Iris pigment epithelial cell (primary cell): ENCODE measurements at regions not wholly inside any gene's neighbourhood (a gene's known extent, or its start where the extent isn't known, plus 50 kb on each side); places are given as distances from the start of the nearest gene placed in this dataset.

Experiments used
- DNase-seq: peaks from one replicate; pipeline ENCODE4 v3.0.0-alpha.2; 2011; ENCODE audit warnings: low read depth

DNA sequence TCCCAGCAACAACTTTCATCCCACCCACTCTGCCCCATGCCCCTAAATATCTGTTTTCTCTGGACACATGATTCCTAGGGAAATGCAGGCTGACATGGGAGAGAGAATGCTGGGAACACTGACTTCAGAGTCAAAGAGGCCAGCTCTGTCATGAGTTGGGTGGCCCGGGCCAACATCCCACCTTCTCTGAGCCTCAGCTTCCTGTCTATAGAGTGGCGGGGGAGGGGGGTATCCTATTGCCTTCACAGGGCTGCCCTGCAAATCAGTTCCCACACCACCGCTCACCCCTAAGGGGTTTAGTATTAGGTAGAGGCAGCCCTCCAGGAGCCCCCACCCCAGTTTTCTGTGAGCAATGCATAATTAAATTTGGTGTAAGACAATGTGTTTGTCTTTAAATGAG lies 175.0 kb upstream of the NCAM1 start:
- no peak for DNase-seq

DNA sequence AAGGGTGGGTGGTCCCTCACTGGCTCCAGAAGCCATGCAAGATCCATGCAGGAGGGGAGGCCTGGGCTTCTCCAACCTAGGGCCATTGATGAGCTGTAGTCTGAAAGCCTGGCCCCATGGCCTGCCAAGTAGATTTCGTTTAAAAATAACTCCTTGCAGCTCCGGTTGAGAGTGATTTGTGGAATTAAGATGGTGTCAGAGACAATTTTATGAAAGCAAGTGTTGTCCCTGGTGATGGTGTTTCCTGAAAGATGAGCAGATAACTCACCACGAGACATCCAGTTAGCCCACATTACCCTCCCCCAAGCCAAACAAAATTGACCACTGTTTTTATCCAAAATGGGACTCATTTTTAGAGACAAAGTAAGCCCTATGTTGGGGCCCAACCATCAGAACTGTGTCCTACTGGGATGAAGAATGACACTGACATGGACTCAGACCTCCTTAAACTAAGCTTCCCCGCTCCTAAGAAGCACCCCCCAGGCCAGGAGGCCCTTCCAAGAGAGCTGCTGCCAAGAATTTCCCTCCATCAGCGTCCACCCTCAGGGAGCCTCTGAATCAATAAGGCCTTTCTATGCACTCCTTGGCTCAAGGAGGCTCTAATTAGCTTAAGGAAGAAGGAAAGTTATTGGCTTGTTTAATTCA lies 174.2 kb upstream of the NCAM1 start:
- no peak for DNase-seq

DNA sequence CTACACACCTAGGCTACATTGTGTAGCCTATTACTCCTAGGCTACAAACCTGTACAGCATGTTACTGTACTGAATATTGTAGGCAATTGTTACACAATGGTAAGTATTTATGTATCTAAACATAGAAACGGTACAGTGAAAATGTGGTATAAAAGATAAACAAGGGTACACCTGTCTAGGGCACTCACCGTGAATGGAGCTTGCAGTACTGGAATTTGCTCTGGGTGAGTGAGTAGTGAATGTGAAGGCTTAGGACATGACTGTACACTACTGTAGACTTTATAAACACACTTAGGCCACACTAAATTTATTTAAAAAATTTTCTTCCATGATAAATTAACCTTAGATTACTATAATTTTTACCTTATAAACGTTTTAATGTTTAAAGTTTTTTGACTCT lies 171.7 kb upstream of the NCAM1 start:
- DNase-seq, result no peak

DNA sequence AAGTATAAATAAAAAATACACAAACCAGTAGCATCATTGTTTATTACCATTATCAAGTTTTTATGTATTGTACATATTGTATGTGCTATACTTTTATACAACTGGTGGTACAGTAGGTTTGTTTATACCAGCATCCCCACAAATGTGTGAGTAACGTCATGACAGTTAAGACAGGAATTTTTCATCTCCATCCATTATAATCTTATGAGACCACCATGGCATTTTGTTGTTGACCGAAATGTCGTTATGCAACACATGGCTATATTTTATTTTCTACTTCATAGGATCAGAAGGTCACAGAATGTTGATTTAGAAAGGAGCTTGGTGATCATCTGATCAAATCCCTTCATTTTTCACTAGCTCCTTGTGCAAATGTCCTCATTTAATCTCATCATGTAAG lies 170.9 kb upstream of the NCAM1 start:
- no peak for DNase-seq

DNA sequence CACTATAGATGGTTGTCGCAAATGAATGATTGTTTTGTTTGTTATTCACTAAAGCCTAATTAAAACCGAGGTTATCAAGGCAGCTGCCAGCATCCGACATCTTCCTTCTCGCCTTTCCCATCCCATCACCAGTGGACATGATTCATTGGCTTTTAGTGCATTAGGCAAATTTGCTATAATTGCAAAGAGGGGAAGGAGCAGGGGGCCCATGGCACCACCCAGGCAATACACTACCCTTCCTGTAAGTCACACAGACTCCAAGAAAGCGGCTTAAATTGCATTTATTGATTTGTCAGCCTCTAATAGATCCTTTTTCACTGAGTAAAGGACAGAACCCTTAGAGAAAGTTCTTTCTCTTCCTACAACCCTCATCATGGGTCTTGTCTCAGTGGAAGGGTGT lies 169.2 kb upstream of the NCAM1 start:
- DNase-seq, result no peak

DNA sequence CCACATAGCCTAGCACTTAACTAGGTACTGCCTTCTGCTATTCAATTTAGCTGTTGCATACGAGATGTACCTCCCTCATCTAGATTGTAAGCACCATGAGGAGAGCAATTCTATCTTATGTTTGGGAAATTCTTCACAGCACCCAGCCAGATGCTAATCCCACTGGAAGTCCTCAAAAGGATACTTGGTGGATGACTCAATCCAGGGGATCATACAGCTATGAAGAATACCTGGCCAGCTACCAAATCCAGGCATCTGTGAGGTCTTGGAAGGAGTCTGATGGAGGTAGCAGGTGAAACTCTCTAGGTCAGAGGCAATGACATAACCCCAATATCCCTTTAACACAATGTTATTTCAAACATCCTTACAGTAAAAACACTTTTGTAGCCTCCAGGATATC lies 167.8 kb upstream of the NCAM1 start:
- no peak for DNase-seq

DNA sequence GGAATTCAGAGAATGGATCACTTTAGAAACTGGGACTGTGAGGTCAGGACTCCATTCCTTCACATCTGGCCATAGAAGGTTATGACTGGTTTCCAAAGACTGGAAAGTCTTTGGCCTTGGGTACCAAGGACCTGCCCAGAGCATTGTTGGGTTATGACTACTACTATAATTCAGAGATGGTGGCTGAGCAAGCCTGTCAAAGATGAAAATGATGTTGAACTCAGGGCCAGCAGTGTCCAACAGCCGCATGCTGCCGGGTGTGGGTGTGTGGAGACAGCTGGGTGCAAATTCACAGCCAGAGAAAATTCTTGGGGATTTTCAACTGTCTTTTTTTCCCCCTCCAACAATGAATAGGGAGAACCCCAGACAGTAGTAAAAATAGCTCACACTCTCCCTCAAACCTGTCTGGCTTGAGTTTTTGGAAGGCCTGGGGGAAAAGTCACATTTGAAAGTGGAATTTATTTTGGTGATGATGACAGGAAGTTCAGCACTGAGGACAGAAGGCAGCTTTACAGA lies 166.8 kb upstream of the NCAM1 start:
- no peak for DNase-seq

DNA sequence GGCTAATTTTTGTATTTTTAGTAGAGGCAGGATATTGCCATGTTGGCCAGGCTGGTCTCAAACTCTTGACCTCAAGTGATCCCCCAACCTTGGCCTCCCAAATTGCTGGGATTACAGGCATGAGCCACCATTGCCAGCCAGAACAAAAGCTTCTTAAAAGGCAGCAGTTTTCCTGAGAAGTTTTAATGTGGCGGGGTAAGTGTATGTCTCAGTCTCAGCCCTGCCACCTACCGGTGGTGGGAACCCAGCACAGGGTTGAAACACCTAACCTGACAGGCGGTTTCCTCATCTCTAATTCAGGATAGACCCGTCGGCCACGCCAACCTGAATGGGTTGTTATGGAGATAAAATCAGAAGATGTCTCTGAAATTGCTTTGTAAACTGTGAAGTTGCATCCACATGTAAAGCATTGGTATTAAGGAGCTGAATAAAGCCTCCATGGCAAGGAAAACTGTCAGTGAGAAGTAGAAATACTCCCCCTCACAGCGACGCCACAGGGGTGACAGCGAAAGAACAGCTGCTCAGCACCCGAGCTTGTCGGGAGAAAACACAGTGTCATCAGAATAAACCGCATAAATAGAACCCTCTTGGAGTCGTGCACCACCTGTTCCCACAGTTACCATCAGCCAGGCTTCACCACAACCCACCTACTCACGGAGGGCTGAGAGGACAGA lies 165.9 kb upstream of the NCAM1 start:
- DNase-seq, result peak; percentile 56

DNA sequence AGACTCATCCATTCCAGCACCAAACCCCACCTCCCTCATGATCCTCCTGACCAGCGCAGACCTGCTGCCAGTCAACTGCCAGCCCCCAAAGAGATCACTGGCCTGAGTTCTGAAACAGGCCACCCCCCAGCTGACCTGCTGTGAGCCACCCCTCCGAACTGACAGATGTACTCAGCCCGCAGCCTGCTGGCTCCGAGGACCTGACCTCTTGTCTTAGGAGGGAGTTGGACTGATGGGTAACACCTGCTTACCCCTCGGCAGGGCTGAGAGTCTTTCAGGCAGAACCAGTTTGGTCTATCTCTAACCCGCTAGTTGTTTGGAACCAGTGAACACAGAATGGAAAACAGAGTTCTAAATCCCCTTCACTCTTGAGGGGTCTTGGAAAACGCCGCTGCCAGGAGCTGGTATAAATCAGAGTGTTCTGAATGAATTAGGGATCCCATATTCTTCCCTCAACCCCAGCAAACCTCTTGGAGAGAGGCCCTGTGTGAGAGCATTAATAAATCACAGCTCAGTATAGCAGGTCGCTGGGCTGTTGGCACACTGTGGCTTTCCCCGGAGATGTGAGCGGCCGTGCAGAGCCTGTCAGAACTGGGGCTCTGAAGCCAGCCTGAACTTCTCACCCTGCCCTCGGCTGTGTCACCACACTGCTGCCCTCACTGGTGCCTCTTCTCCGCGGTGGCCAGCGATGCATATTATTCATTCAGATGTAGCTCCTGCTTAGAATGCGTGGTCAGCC lies 165.1 kb upstream of the NCAM1 start:
- no peak for DNase-seq

DNA sequence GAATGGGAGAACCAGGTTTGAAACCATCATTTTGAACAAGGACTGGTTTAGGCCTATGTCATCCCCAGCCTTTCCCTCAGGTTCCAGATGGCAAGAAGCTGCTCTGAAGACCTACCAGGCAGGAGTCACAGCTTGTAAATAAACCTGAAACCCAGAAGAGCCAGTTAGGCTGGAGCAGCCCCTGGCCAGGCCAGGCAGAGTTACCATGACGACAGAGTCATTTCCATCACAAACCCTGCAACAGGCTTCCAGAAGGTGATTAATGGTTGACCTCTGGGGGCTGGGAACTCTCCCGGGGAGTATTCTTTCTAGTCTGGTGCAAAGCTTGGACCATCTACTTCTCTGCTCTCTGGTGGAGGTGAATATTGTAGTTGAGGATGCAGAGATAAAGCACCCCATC lies 164.1 kb upstream of the NCAM1 start:
- no peak for DNase-seq

DNA sequence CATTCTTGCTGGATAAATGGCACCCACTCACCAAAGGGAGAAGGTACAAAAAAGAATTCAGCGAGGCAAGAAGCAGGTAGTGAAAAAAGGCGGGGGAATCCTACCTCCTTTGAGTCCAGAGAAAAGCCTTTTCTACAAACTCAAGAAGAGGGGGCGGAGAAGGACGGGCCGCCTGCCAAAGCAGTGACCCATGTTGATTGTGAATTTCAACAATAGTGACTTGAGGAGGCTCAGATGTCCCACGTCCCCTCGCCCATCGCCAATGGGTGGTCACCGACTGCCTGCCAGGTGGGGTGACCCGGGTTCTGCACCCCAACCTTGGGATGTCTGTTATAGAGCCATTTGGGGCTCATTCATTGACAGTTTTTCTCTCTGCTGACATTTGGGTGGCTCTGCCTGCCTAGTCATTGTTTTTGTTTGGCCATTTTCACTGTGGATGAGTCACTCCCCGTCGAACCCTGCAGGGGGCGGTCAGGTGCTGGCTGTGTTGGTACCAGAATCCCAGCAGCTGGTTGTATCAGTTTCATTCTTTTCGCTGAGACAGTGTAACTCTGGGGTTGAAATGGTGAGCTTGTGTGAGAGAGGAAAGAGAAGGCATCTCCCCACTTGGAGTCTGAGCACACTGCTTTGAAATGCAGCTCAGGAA lies 163.4 kb upstream of the NCAM1 start:
- DNase-seq, result peak; percentile 59

DNA sequence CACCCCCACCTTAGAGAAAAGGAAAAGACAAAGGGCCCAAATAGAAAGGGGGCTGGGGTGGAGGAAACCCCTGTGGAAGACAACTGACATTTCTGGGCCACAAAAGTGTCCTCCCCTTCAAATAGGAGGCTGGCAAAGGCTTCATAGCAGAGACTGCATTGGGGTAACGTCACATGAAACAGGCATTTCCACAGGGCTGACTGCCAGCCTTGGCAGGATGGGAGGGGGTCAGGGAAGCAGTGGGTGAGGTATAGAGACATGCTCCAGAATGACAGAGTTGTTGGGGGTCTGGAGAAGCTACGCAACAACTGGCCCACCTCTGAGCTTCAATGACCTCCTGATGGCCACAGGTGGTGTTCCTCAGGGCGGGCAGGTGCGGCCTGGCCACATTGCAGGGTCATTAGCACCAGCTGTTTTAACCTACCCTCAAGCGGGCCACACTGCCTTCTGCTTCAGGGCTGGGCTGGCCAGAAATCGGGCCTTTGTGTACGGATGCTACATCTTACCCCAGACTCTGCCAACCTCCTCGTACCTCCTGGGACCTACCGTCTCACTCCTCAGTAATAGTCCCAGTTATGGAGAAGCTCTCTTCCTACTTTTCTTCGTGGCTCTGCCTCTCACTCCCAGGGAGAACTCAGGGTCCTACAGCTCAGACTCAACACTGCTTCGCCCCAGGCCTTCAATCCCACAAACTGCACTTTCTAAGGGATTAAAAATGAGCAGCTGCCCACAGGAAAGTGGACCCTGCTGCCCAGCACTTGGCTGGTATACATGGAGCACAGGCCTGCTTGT lies 160.0 kb upstream of the NCAM1 start:
- no peak for DNase-seq

DNA sequence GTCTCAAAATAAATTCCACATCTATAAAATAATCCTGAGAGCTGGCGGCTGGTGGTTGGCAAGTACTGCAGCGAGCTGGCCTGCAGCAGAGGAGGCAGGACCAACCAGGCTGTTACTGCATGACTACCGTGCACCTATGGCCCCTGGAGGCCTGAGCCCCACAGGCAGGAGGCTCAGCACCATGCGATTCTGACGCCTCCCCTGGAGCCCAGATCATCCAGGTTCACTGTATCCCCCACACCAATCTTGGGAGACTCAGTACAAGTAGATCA lies 159.5 kb upstream of the NCAM1 start:
- DNase-seq, result no peak

DNA sequence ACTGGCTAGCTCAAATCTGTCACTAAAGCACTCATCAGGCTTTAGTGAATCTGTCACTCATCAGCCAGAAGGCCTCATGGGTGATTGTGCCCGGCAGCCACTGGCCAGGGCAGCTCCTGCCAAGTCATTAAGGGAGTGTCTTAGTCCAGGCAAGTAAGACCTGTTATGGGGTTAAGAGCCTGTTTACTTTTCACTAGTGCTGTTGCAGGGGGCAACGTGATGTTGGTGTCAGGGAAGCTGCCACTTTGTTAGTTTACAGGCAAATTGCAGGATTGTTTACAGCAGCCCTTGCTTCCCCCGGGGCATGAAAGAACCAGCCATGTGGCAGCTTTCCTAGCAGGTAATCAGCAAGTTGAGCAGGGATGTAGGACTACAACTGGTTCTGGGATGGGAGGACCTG lies 155.6 kb upstream of the NCAM1 start:
- no peak for DNase-seq

DNA sequence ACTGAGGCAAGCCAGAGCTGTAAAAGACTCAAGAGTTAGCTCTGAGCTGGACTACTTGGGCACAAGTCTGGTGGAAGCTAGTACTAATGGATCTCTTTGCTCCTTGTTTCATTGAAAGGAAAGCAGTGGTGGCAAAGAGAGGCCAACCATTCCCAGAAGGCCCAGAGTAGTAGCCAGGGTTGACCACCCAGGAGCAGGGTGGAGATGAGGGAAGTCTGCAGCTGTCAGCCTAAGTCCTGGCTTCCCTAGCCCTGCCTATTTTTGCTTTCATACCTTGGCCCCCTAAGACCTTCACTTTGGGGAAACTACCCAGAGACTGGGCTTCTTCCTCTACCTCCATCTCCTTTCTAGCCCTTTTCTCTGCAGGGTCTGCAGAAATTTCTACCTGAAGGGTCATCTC lies 155.0 kb upstream of the NCAM1 start:
- DNase-seq, result no peak

DNA sequence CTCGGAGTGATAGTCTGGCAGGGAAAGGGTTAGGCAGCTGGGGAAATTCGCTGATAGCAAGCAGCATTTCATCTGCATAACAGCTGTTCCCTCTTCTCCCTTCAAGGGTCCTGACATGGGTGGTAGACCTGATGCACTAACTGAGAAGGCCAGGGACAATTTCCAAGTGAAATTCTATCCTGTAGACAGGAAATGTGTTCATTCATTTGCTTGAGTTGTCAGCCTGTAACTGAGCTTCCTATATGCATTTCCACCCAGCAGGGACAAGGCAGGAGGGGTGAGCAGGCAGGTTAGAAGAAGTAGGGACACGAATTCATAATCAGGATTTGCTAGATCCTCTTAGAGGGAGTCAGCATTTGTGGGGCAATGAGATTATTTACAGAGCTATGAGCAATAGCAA lies 154.3 kb upstream of the NCAM1 start:
- no peak for DNase-seq

DNA sequence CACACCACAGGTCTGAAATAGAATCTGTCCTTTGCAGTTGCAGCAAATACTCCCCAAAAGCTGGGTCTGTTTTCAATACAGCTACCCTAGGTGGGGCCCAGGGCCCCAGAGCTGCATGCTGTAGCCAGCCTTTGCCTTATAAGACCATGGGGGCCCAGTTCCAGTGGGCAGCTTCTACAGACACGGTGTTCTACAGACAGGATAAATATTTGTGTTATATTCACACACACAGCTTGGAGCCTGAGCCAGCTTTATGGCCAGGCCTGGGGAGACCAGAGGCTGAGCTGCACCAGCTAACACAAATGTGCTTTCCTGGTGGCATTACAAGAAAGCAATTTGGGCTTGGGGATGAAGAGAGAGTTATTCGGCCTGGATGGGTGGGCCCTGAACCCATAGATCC lies 151.8 kb upstream of the NCAM1 start:
- no peak for DNase-seq

DNA sequence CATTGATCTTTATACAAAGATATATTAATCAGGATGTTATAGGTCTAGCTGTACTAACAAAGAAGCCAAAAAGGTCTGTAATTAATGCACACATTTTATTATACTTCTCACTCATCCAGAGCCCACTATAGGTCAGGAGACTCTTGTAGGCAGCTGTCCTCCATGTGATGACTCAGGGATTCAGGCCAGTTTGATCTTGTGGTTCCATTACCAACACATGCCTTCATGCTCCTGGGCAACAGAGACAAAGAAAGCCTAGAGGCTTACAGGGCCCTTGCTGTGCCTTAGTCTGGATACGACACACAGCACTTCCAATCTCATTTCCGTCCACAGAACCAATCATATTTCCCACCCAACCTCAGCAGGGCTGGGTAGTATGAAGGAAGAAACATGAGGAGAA lies 150.3 kb upstream of the NCAM1 start:
- peak; percentile 9 for DNase-seq

DNA sequence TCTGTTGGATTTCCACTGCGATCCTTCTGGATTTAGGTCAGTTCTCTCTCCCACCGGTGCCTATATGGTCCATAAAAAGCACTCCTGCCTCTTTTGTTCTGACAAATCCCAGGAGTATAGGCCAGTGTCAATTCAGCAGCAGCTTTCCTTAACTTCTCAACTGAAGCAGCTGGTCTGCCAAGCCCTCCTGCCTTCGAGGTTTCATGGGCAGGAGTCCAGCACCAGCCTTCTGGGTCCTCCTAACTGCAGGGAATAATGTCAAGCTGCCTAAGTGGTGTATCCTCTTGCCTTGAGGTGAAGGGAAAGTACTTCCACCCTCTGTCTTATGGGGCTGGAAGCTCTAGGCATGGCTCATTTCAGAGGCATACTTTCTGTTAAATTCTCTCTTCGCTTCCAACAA lies 149.4 kb upstream of the NCAM1 start:
- DNase-seq, result no peak

DNA sequence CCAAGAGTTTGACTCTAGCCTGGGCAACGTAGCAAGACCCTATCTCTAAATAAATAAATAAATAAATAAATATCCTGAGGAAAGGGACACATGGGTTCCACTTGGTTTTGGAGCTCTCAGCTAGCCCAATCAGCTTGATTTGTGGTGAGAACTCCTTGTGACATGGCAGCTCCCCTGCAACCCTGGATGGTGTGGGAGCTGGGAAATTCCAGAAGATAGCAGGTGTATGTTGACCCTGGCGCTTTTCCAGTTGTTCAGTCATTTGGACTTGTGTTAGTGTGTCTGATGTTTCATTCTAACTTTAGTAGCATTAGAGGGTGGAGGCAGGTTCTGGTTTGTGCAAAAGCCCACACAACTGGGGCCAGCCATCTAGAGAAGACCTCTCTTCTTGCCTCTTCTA lies 148.5 kb upstream of the NCAM1 start:
- no peak for DNase-seq

DNA sequence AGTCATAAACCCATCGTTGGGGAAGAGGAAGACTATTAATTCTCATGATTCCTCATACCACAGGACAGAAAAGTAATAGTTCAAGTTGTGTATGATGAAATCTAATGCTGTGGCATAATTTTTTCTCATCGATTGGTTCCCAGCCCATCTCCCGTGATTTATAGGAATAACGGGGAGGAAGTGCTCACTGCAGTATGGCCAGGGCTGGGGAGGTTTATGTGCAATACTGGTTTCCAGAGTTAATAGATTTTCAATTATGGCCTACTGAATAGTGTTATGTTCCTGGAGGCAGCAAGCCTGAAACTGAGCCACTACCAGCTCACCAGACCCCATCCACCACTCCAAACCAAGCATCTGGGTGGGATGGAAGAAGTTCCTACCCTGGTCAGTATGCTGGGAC lies 147.1 kb upstream of the NCAM1 start:
- DNase-seq, result no peak

DNA sequence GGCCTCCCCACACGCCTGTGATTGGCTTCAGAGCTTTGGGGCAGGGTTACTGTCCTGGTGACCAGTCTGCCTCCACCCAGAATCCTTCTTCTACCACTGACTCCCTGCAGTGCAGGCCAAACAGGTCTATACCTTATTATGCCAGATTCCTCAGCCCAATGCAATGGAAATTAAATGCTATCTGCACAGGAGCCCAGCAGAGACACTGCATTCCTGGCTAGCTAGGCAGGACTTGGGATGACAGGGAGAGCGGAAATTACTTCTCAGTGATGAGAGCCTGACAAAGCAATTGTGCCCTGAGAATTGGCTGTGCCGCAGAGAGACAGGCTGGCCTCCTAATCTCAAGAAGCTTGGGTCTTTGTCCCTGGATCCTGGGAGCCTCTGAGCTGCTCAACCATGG lies 143.8 kb upstream of the NCAM1 start:
- DNase-seq, result no peak
